HepG2 (cell line): ENCODE measurements at regions not wholly inside any gene's neighbourhood (a gene's known extent, or its start where the extent isn't known, plus 50 kb on each side); places are given as distances from the start of the nearest gene placed in this dataset.

Source experiments
- ATAC-seq: fragments of 200-7000 bp; cut with Tn5 transposase; 3 replicates; pipeline ENCODE4 v1.9.1; 2020; ENCODE audit warnings: mild to moderate bottlenecking, moderate library complexity
- BruUV-seq: library from RNA; stranded (reverse); fragments of 400-500 nt; replicated peaks from 2 replicates; lab custom pipeline; 2021; lab: Mats Ljungman, UMichigan
- CTCF ChIA-PET: fragments of 300-600 bp; formaldehyde crosslinking; extraction: SDS; loops from one replicate; lab custom pipeline; 2021; ENCODE audit warnings: low total read pairs, inconsistent platforms, low intra/inter-chr PET ratio; lab: Yijun Ruan, JAX
- POLR2A ChIA-PET: fragments of 350-600 bp; sonication (Branson Sonifier 250); formaldehyde crosslinking; loops from one replicate; lab custom pipeline; 2020; ENCODE audit warnings: antibody characterized with exemption, inconsistent platforms; lab: Yijun Ruan, JAX
- DNase-seq: peaks from one replicate; pipeline ENCODE4 v3.0.0-alpha.2; 2015; ENCODE audit warnings: low spot score
- FAIRE-seq: peaks from 3 replicates; lab custom pipeline; 2011; peaks lifted over from hg19 to GRCh38; lab: Jason Lieb, UNC
- H2AFZ ChIP-seq: one replicate; pipeline ENCODE4 v1.6.1; 2011; ENCODE audit warnings: low read length, inconsistent platforms
- H3K27ac ChIP-seq: fragments of 300-600 bp; 3 replicates; pipeline ENCODE4 v1.8.0; 2011; ENCODE audit warnings: mixed run types, mild to moderate bottlenecking, mixed read lengths, low read length, inconsistent platforms; ENCODE audit not compliant: insufficient read depth; ENCODE audit errors: extremely low read length
- H3K27me3 ChIP-seq, 2 experiments: fragments of 200-600 bp in 1 of 2; 2 replicates in 1 of 2; 3 replicates in 1 of 2; pipeline versions ENCODE4 v1.6.0 to v1.8.0; 2011; ENCODE audit warnings: low read length in 2 of 2, mild to moderate bottlenecking in 2 of 2, moderate library complexity in 2 of 2, inconsistent platforms in 1 of 2; ENCODE audit not compliant: insufficient read depth in 2 of 2, control insufficient read depth in 1 of 2
- H3K36me3 ChIP-seq, 2 experiments: fragments of 200-600 bp in 1 of 2; replicated peaks in 1 of 2; 2 replicates in 1 of 2; 3 replicates in 1 of 2; pipeline versions ENCODE4 v1.5.1 to v1.8.0; 2011; ENCODE audit warnings: low read length in 2 of 2, inconsistent platforms in 1 of 2; ENCODE audit not compliant: insufficient read depth in 2 of 2, control insufficient read depth in 1 of 2
- H3K4me1 ChIP-seq: 2 replicates; pipeline ENCODE4 v1.5.1; 2012; ENCODE audit warnings: low read length, inconsistent platforms; ENCODE audit not compliant: insufficient read depth
- H3K4me2 ChIP-seq: 2 replicates; pipeline ENCODE4 v1.6.0; 2011; ENCODE audit warnings: low read depth, low read length, inconsistent platforms
- H3K4me3 ChIP-seq, 3 experiments: fragments of 200-600 bp in 1 of 3; sonication (generic), shearing (Covaris generic) in 1 of 3; replicated peaks in 1 of 3; 2 replicates each; pipeline ENCODE4 v1.5.1; 2011 to 2016; ENCODE audit warnings: low read length in 3 of 3, inconsistent platforms in 2 of 3, low read depth in 2 of 3, mild to moderate bottlenecking in 2 of 3, control low read depth in 1 of 3, mixed read lengths in 1 of 3; ENCODE audit not compliant: insufficient read depth in 1 of 3
- H3K79me2 ChIP-seq: one replicate; pipeline ENCODE4 v1.6.1; 2011; ENCODE audit warnings: low read length, inconsistent platforms; ENCODE audit not compliant: insufficient read depth
- H3K9ac ChIP-seq: 2 replicates; pipeline ENCODE4 v1.6.0; 2011; ENCODE audit warnings: mild to moderate bottlenecking, low read depth, low read length, inconsistent platforms; ENCODE audit not compliant: insufficient read depth
- H3K9me3 ChIP-seq: 2 replicates; pipeline ENCODE4 v1.5.1; 2012; ENCODE audit warnings: mild to moderate bottlenecking, low read length
- H4K20me1 ChIP-seq: 2 replicates; pipeline ENCODE4 v1.6.0; 2011; ENCODE audit warnings: inconsistent platforms, mild to moderate bottlenecking, low read length, moderate library complexity; ENCODE audit not compliant: insufficient read depth
- FOXM1 ChIP-seq: sonication (generic); formaldehyde crosslinking; IDR thresholded peaks from 2 replicates; pipeline ENCODE4 v1.5.0; 2020; ENCODE audit warnings: missing genetic modification reagents
- HOXA3 ChIP-seq: sonication (generic); formaldehyde crosslinking; IDR thresholded peaks from 2 replicates; pipeline ENCODE4 v1.5.0; 2020; ENCODE audit warnings: missing genetic modification reagents
- RBM39 ChIP-seq: fragments of 200-400 bp; formaldehyde crosslinking; IDR thresholded peaks from one replicate; pipeline ENCODE4 v1.6.1; 2018; ENCODE audit warnings: antibody characterized with exemption, mild to moderate bottlenecking, low read depth, low read length; ENCODE audit not compliant: poor library complexity, severe bottlenecking
- ZFP36L2 ChIP-seq: sonication (generic); formaldehyde crosslinking; IDR thresholded peaks from 2 replicates; pipeline ENCODE4 v1.4.0; 2020; ENCODE audit warnings: missing genetic modification reagents
- ZNF10 ChIP-seq: sonication (generic); formaldehyde crosslinking; IDR thresholded peaks from 2 replicates; pipeline ENCODE4 v1.4.0; 2020; ENCODE audit warnings: mild to moderate bottlenecking, low read depth, missing genetic modification reagents, borderline replicate concordance
- ZNF451 ChIP-seq: sonication (generic); formaldehyde crosslinking; IDR thresholded peaks from 2 replicates; pipeline ENCODE4 v1.5.0; 2020; ENCODE audit warnings: mild to moderate bottlenecking, missing genetic modification reagents
- ZNF614 ChIP-seq: IDR thresholded peaks from 2 replicates; pipeline ENCODE4 v1.6.1; 2018; ENCODE audit warnings: missing biosample characterization, missing genetic modification reagents, inconsistent platforms, borderline replicate concordance
- ZSCAN20 ChIP-seq: sonication (generic); formaldehyde crosslinking; IDR thresholded peaks from 2 replicates; pipeline ENCODE4 v1.4.0; 2020; ENCODE audit warnings: missing genetic modification reagents, mild to moderate bottlenecking, borderline replicate concordance
- WGBS: methylation state at CpG from one replicate; pipeline ENCODE4 v1.1.6; 2017; ENCODE audit warnings: low lambda C conversion rate; 5-methylcytosine and 5-hydroxymethylcytosine counted together
- in situ Hi-C: cut with HindIII; loops from 2 replicates; pipeline ENCODE4 v1.10.0; 2017; ENCODE audit warnings: low pct_unique_long_range_greater_than_20kb; ENCODE audit not compliant: extremely low pct_ligation_motif_present
- intact Hi-C: fragments of 100-400 bp; cut with micrococcal nuclease; formaldehyde crosslinking; loops from one replicate; pipeline ENCODE4 v1.10.0; 2022; ENCODE audit not compliant: unreplicated experiment
- TF ChIP-seq, protein P1 (sequence below): sonication (generic); formaldehyde crosslinking; IDR thresholded peaks from 2 replicates; pipeline ENCODE4 v1.4.0; 2020; ENCODE audit warnings: missing genetic modification reagents, borderline replicate concordance
- TF ChIP-seq, protein P2 (sequence below): sonication (generic); formaldehyde crosslinking; IDR thresholded peaks from 2 replicates; pipeline ENCODE4 v1.8.1; 2023; ENCODE audit warnings: missing genetic modification reagents, mild to moderate bottlenecking, borderline replicate concordance

DNA sequence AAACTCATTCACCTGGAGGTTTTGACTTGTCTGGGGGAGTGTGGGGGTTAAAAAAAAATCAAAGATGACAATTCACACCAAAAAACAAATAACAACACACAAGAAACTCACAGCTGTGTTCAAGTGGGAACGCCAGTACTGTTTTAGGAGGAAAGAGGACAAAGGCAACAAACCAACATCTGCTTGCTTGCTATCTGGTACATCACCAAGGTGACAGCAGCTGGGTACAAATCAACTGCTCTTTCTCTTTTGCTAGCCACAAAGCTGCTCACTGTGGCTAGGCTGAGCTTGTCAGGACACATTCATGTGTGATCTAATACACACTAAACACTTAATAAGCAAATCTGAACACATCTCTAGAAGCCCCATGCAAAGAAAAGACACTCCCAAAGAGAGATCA, 128.0 kb upstream of the RAP1B start:
- Histone ChIP-seq H3K9me3 (no peaks in the 10 kb centered on the region), H2AFZ (no peak overlapping the region), H3K4me1 (no peaks in the 10 kb centered on the region), H4K20me1 (no peaks in the 10 kb centered on the region), H3K4me3 (no peak overlapping the region), H3K79me2 (no peaks in the 10 kb centered on the region), H3K4me2 (no peak overlapping the region), H3K9ac (no peak overlapping the region), H3K27me3 (no peaks in the 10 kb centered on the region; a peak in 1 of 5 replicates), H3K27ac (no peak overlapping the region), H3K36me3 (no peaks in the 10 kb centered on the region)
- TF ChIP-seq ZNF451 (CRISPR knock-in tag) = no peak
- no peak for TF ChIP-seq ZSCAN20 (CRISPR knock-in tag)
- no peak for TF ChIP-seq HOXA3 (CRISPR knock-in tag)
- TF ChIP-seq, protein P1, sequence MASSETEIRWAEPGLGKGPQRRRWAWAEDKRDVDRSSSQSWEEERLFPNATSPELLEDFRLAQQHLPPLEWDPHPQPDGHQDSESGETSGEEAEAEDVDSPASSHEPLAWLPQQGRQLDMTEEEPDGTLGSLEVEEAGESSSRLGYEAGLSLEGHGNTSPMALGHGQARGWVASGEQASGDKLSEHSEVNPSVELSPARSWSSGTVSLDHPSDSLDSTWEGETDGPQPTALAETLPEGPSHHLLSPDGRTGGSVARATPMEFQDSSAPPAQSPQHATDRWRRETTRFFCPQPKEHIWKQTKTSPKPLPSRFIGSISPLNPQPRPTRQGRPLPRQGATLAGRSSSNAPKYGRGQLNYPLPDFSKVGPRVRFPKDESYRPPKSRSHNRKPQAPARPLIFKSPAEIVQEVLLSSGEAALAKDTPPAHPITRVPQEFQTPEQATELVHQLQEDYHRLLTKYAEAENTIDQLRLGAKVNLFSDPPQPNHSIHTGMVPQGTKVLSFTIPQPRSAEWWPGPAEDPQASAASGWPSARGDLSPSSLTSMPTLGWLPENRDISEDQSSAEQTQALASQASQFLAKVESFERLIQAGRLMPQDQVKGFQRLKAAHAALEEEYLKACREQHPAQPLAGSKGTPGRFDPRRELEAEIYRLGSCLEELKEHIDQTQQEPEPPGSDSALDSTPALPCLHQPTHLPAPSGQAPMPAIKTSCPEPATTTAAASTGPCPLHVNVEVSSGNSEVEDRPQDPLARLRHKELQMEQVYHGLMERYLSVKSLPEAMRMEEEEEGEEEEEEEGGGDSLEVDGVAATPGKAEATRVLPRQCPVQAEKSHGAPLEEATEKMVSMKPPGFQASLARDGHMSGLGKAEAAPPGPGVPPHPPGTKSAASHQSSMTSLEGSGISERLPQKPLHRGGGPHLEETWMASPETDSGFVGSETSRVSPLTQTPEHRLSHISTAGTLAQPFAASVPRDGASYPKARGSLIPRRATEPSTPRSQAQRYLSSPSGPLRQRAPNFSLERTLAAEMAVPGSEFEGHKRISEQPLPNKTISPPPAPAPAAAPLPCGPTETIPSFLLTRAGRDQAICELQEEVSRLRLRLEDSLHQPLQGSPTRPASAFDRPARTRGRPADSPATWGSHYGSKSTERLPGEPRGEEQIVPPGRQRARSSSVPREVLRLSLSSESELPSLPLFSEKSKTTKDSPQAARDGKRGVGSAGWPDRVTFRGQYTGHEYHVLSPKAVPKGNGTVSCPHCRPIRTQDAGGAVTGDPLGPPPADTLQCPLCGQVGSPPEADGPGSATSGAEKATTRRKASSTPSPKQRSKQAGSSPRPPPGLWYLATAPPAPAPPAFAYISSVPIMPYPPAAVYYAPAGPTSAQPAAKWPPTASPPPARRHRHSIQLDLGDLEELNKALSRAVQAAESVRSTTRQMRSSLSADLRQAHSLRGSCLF (CRISPR knock-in tag) = no peak
- TF ChIP-seq FOXM1 (CRISPR knock-in tag) = no peak
- no peak for TF ChIP-seq ZNF614
- no peak for TF ChIP-seq RBM39
- TF ChIP-seq ZFP36L2 (CRISPR knock-in tag) = no peak
- TF ChIP-seq ZNF10 (CRISPR knock-in tag) = no peak
- TF ChIP-seq, protein P2, sequence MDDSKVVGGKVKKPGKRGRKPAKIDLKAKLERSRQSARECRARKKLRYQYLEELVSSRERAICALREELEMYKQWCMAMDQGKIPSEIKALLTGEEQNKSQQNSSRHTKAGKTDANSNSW (CRISPR knock-in tag) = no peak
- ATAC-seq (no peak), FAIRE-seq (no peak), DNase-seq (no peak)
- in situ Hi-C loops = no loop called here
- intact Hi-C loops = no loop called here
- POLR2A ChIA-PET = no interaction called here
- CTCF ChIA-PET = no interaction called here
- BruUV-seq = no TSS peak
- 4% methylated on average over 1 of the region's 1 CpG for WGBS
